Gastrocnemius medialis (tissue), 4 donors: ENCODE measurements at regions not wholly inside any gene's neighbourhood (a gene's known extent, or its start where the extent isn't known, plus 50 kb on each side); places are given as distances from the start of the nearest gene placed in this dataset.

Source experiments
- CTCF ChIP-seq, 5 experiments: fragments of 450-650 bp in 3 of 5; fragments of 200-600 bp in 2 of 5; sonication (generic) in 2 of 5; IDR thresholded peaks in 4 of 5; conservative IDR thresholded peaks in 1 of 5; 1 replicate in 4 of 5; 2 replicates in 1 of 5; pipeline ENCODE4 v1.5.1; 2016 to 2019; ENCODE audit warnings: antibody characterized with exemption in 5 of 5, mild to moderate bottlenecking in 3 of 5, moderate library complexity in 3 of 5
- POLR2A ChIP-seq, 2 donors: fragments of 450-650 bp; IDR thresholded peaks; one replicate each; pipeline ENCODE4 v1.6.1; 2017; ENCODE audit warnings: antibody characterized with exemption in 2 of 2, mild to moderate bottlenecking in 2 of 2, moderate library complexity in 2 of 2

- TF ChIP-seq CTCF (IDR thresholded peaks at IDR 0.05 in 4 of 5, conservative IDR thresholded peaks at IDR 0.05 in 1 of 5) (no peak), POLR2A (IDR thresholded peaks at IDR 0.05) (no peak)
These were observed 597.2 kb downstream of the GOLGA6L6 start for GRCh38 chr15:19944261-19944888.
